GM19193 (cell line): ENCODE measurements at regions not wholly inside any gene's neighbourhood (a gene's known extent, or its start where the extent isn't known, plus 50 kb on each side); places are given as distances from the start of the nearest gene placed in this dataset.

Experiments
- POLR2A ChIP-seq: IDR thresholded peaks from 4 replicates; pipeline ENCODE4 v1.6.1; 2011; ENCODE audit not compliant: insufficient read depth, insufficient read length; ENCODE audit errors: extremely low read depth

- TF ChIP-seq POLR2A = no peak
Measured at GRCh38 chr2:118380915-118381653, 292.8 kb downstream of the INSIG2 start.

GRCh38 chr2:118375907-118376485 lies 287.7 kb downstream of the INSIG2 start:
- TF ChIP-seq POLR2A = no peak

DNA sequence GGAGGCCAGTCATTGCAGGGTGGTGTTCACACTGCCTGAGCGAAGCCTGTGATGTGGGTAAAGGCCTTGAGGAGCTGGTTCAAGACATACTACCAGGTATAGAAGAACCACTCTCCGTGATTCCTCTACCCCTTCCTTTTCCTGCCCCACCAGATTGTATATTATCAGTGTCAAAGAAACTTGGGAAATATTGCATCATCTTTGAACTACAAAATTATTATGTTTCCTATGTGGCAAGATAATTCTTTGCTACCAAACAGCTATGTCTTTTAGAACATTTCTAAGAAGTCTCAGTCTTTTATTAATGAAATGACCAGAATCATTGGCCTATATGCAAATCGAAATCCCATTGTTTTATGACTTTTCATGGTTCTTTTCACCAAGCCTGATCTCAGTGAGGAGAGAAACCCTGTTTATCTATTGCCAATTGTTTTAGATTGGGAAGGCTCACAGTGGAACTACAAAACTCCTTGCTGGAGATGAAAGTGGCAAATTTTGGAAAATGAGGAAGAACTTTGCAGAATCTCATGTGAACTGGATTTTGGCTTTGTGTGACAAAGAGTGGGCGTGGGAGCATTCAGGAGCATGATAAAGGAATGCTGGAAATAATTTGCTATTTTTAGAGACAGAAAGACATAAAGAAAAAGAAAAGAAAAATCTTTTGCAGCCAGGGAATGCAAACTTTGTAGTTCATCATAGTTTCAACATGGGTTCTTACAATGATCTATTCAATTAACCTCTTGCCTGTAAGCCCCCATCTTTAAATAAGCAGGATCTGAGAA lies 286.9 kb downstream of the INSIG2 start:
- no peak for TF ChIP-seq POLR2A

DNA sequence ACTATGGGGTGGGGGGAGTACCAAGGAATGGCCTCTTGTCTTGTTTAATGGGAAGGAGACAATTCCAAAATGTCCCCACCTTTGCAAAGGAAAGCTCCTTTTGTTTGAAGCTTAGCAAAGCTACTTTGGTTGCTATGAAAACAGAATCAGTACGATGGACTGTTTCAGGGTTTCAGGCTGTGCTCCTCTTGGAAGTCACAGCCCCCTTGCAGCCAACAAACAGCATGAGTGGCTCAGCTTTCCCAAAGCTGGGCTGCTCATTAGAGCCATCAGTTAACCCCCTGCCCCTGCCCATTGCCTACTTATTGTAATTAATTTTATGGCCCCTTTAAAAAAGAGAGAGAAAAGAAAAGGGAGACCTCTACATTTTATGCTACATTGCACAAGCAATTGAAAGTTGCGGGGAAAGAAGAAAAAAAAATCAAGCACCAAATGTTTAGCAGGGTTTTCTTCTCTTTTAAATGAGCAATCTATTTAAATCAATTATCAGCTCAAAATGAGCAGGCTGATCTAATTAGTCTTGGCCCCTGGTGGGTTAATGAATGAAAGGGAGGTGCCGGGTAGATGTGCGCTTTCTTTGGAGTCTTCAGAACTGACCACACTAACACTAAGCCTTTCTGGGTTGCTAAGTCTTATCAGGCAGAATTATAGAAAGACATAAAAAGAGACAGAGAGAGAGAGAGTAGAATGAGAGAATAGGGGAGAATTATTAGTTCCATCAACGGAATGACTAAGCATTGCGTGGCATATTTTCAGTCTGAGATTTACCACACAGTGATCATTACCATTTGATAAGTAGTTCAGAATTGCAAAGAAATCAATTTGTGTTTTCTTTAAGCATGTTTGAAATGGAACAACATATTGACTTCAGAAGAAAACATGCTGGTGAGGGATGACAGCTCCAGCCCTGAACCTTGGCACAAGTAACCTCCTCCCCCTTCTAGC lies 284.9 kb downstream of the INSIG2 start:
- TF ChIP-seq POLR2A = no peak

DNA sequence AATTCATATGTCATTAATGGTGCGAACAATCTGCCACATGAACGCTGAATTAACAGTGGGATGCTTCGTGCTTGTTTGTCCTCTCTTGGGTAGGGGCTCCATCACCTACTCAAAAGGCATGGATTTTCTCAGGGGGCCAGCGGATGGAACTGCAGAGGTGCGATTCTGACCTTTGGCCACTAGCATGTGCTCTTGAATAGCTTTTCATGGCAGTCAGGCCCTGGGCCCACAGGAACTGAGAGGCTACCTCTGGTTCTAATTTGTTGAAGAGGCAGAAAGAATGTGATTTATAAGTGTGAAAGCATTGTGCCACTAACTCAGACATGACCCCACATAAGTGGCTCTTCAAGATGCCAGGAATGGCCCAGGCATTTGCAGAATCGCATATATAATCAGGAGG lies 283.2 kb downstream of the INSIG2 start:
- TF ChIP-seq POLR2A = no peak

GRCh38 chr2:118363604-118364003 lies 275.3 kb downstream of the INSIG2 start:
- no peak for TF ChIP-seq POLR2A

DNA sequence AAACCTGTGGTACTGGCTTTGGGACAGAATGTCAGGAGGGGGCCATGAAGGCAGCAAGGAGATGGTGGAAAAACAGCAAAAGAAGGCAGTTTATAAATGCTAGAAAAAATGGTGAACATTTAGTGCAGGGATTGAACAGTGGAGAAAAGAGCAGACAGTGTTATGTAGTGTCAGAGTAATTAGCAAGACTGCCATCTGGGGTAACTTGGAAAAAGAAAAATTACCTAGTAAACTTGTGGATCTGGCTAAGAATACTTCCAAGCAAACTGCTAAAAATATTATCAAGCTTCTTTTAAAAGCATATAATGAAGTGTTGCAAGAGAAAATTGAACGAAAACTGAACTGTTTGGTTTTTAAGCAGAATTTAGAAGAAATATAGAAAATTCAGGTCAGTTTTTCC lies 267.8 kb downstream of the INSIG2 start:
- TF ChIP-seq POLR2A = no peak

- no peak for TF ChIP-seq POLR2A
Measured at GRCh38 chr2:118351796-118352195, 263.5 kb downstream of the INSIG2 start.

- TF ChIP-seq POLR2A = no peak
Measured at GRCh38 chr2:118350621-118351020, 262.4 kb downstream of the INSIG2 start.

DNA sequence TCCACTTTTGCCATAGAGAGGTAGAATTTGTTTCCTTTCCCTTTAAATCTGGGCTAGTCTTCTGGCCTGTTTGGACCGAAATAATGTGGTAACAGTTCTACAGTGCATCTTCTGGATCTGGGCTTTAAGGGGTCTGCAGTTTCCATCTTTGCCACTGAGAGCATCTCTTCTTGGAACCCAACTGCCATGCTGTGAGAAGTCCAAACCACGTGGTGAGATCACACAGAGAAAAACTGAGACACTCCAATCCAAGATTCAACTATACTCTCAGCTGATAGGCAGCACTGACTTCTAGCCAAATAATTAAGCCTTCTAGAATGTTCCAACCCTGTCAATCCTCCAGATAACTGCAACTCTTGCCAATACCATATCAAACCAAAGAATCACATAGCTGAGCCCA lies 261.1 kb downstream of the INSIG2 start:
- TF ChIP-seq POLR2A = no peak

GRCh38 chr2:118348380-118349034 lies 260.2 kb downstream of the INSIG2 start:
- TF ChIP-seq POLR2A = no peak

GRCh38 chr2:118345465-118345864 lies 257.2 kb downstream of the INSIG2 start:
- no peak for TF ChIP-seq POLR2A

- TF ChIP-seq POLR2A = no peak
Measured at GRCh38 chr2:118340103-118340502, 251.8 kb downstream of the INSIG2 start.

DNA sequence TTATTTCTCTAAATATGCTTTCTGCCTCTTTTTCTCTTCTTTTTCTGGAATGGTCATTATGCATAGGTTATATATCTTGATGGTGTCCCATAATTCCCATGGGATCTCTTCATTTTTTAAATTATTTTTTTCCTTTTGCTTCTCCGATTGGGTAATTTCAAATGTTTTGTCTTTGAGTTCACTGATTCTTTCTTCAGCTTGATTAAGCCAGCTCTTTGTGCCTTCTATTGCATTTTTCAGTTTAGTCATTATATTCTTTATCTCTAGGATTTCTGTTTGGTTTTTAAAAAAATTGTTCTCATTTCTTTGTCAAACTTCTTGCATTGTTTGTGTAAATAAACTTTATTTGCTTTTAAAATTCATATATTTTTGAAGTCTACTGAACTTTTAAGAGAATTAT lies 251.1 kb downstream of the INSIG2 start:
- TF ChIP-seq POLR2A = no peak
